Neural progenitor cell (in vitro differentiated cells): ENCODE measurements at regions not wholly inside any gene's neighbourhood (a gene's known extent, or its start where the extent isn't known, plus 50 kb on each side); places are given as distances from the start of the nearest gene placed in this dataset.

Source experiments
- DNase-seq: peaks from one replicate; pipeline ENCODE4 v3.0.0-alpha.2; 2016; ENCODE audit warnings: low spot score
- H2AFZ ChIP-seq: fragments of 200-600 bp; sonication (generic); replicated peaks from 2 replicates; pipeline ENCODE4 v1.6.1; 2016; ENCODE audit warnings: antibody characterized with exemption
- H3F3A ChIP-seq: fragments of 200-600 bp; sonication (generic); 2 replicates; pipeline ENCODE4 v1.6.1; 2016; ENCODE audit warnings: antibody characterized with exemption, low read depth
- H3K27ac ChIP-seq: fragments of 200-600 bp; sonication (generic); 2 replicates; pipeline ENCODE4 v1.5.1; 2016; ENCODE audit warnings: mild to moderate bottlenecking
- H3K27me3 ChIP-seq: fragments of 200-600 bp; sonication (generic); 2 replicates; pipeline ENCODE4 v1.6.1; 2016; ENCODE audit warnings: mild to moderate bottlenecking, moderate library complexity
- H3K36me3 ChIP-seq: fragments of 200-600 bp; sonication (generic); 2 replicates; pipeline ENCODE4 v1.5.1; 2016
- H3K4me1 ChIP-seq: fragments of 200-600 bp; sonication (generic); 2 replicates; pipeline ENCODE4 v1.6.1; 2016; ENCODE audit warnings: mixed run types
- H3K4me2 ChIP-seq: fragments of 200-600 bp; sonication (generic); 2 replicates; pipeline ENCODE4 v1.6.1; 2016
- H3K4me3 ChIP-seq: fragments of 200-600 bp; sonication (generic); 2 replicates; pipeline ENCODE4 v1.5.1; 2016
- H3K79me2 ChIP-seq: fragments of 200-600 bp; sonication (generic); 2 replicates; pipeline ENCODE4 v1.6.1; 2016; ENCODE audit warnings: low read depth
- H3K9ac ChIP-seq: fragments of 200-600 bp; sonication (generic); 2 replicates; pipeline ENCODE4 v1.6.1; 2016
- H3K9me3 ChIP-seq: fragments of 200-600 bp; sonication (generic); 2 replicates; pipeline ENCODE4 v1.5.1; 2016; ENCODE audit warnings: low read depth
- H4K20me1 ChIP-seq: fragments of 200-600 bp; sonication (generic); 2 replicates; pipeline ENCODE4 v1.6.1; 2016; ENCODE audit warnings: low read depth
- H3K27ac Mint-ChIP-seq: 3 replicates; pipeline ENCODE4 v1.8.0; 2021; ENCODE audit warnings: mixed read lengths
- H3K27me3 Mint-ChIP-seq: 2 replicates; pipeline ENCODE4 v1.8.0; 2022; ENCODE audit warnings: low read depth, mild to moderate bottlenecking, inconsistent platforms, moderate library complexity, mixed read lengths; ENCODE audit not compliant: insufficient read depth
- H3K36me3 Mint-ChIP-seq: 3 replicates; pipeline ENCODE4 v1.8.0; 2021; ENCODE audit warnings: mixed read lengths
- H3K4me1 Mint-ChIP-seq: 3 replicates; pipeline ENCODE4 v1.8.0; 2021; ENCODE audit warnings: mixed read lengths
- H3K4me3 Mint-ChIP-seq: 3 replicates; pipeline ENCODE4 v1.8.0; 2021; ENCODE audit warnings: mild to moderate bottlenecking, moderate library complexity, mixed read lengths
- H3K9me3 Mint-ChIP-seq: 3 replicates; pipeline ENCODE4 v1.8.0; 2020; ENCODE audit warnings: mixed read lengths
- CTCF ChIP-seq: fragments of 200-600 bp; sonication (generic); IDR thresholded peaks from 2 replicates; pipeline ENCODE4 v1.5.1; 2017; ENCODE audit warnings: antibody characterized with exemption, mild to moderate bottlenecking
- EZH2 ChIP-seq: fragments of 200-600 bp; sonication (generic); IDR thresholded peaks from 2 replicates; pipeline ENCODE4 v1.6.1; 2017; ENCODE audit warnings: antibody characterized with exemption, mild to moderate bottlenecking, moderate library complexity
- EZH2phosphoT487 ChIP-seq: fragments of 200-600 bp; sonication (generic); IDR thresholded peaks from 2 replicates; pipeline ENCODE4 v1.6.1; 2017; ENCODE audit warnings: antibody characterized with exemption

- Mint-ChIP-seq H3K4me1 (no peaks in the 10 kb centered on the region), H3K36me3 (no peaks in the 10 kb centered on the region), H3K9me3 (no peaks in the 10 kb centered on the region), H3K4me3 (no peak overlapping the region), H3K27me3 (peaks cover 2% of the 10 kb centered on the region), H3K27ac (no peak overlapping the region)
- no peaks in the 10 kb centered on the region for H3K79me2 ChIP-seq
- no peaks in the 10 kb centered on the region for H3F3A ChIP-seq
- TF ChIP-seq EZH2phosphoT487: no peak
- no peak for TF ChIP-seq CTCF
- TF ChIP-seq EZH2: no peak
- no peaks in the 10 kb centered on the region for H4K20me1 ChIP-seq
- no peaks in the 10 kb centered on the region for H3K36me3 ChIP-seq
- H3K4me3 ChIP-seq: no peak overlapping the region
- H3K9me3 ChIP-seq: no peaks in the 10 kb centered on the region
- H2AFZ ChIP-seq: no peak overlapping the region
- no peaks in the 10 kb centered on the region for H3K4me1 ChIP-seq
- no peak for DNase-seq
- no peak overlapping the region for H3K27ac ChIP-seq
- no peak overlapping the region for H3K4me2 ChIP-seq
- H3K27me3 ChIP-seq: no peaks in the 10 kb centered on the region
- H3K9ac ChIP-seq: no peak overlapping the region
Measured at GRCh38 chr18:78905334-78905733, 74.3 kb upstream of the SALL3 start.

- no peak overlapping the region for H3K4me2 ChIP-seq
- no peak overlapping the region for H2AFZ ChIP-seq
- no peak overlapping the region for H3K27ac ChIP-seq
- no peak overlapping the region for H3K4me3 ChIP-seq
- H3K9me3 Mint-ChIP-seq: no peaks in the 10 kb centered on the region
- H4K20me1 ChIP-seq: no peaks in the 10 kb centered on the region
- no peaks in the 10 kb centered on the region for H3K79me2 ChIP-seq
- no peaks in the 10 kb centered on the region for H3K4me1 ChIP-seq
- no peak overlapping the region for H3K4me3 Mint-ChIP-seq
- H3K27me3 ChIP-seq: no peaks in the 10 kb centered on the region
- no peaks in the 10 kb centered on the region for H3K36me3 Mint-ChIP-seq
- H3K9me3 ChIP-seq: no peaks in the 10 kb centered on the region
- no peak for TF ChIP-seq EZH2
- no peak for TF ChIP-seq CTCF
- TF ChIP-seq EZH2phosphoT487: no peak
- peaks cover 2% of the 10 kb centered on the region for H3K27me3 Mint-ChIP-seq
- DNase-seq: no peak
- H3K36me3 ChIP-seq: no peaks in the 10 kb centered on the region
- no peaks in the 10 kb centered on the region for H3K4me1 Mint-ChIP-seq
- H3F3A ChIP-seq: no peaks in the 10 kb centered on the region
- H3K27ac Mint-ChIP-seq: no peak overlapping the region
- no peak overlapping the region for H3K9ac ChIP-seq
Measured at GRCh38 chr18:78906066-78906465, 73.6 kb upstream of the SALL3 start.

- Histone ChIP-seq H3F3A (no peaks in the 10 kb centered on the region), H2AFZ (no peak overlapping the region), H3K9me3 (no peaks in the 10 kb centered on the region), H3K27ac (no peak overlapping the region), H3K36me3 (no peaks in the 10 kb centered on the region), H3K9ac (no peak overlapping the region), H3K4me1 (no peaks in the 10 kb centered on the region), H3K79me2 (no peaks in the 10 kb centered on the region), H3K27me3 (no peaks in the 10 kb centered on the region), H4K20me1 (no peaks in the 10 kb centered on the region), H3K4me2 (no peak overlapping the region), H3K4me3 (no peak overlapping the region)
- Mint-ChIP-seq H3K36me3 (no peaks in the 10 kb centered on the region), H3K4me1 (no peaks in the 10 kb centered on the region), H3K9me3 (no peaks in the 10 kb centered on the region), H3K27ac (no peak overlapping the region), H3K4me3 (no peak overlapping the region), H3K27me3 (peaks cover 2% of the 10 kb centered on the region)
- no peak for DNase-seq
- TF ChIP-seq CTCF (no peak), EZH2 (no peak), EZH2phosphoT487 (no peak)
Measured at GRCh38 chr18:78908462-78909260, 71.0 kb upstream of the SALL3 start.
